ENCODE measurements at regions not wholly inside any gene's neighbourhood (a gene's known extent, or its start where the extent isn't known, plus 50 kb on each side); places are given as distances from the start of the nearest gene placed in this dataset.

GRCh38 chr20:39462416-39462945, 500.3 kb downstream of the DHX35 start:
- H3K36me3 ChIP-seq (ENCODE audit: control insufficient read depth in 2 of 3, insufficient read depth in 3 of 3, low read length in 3 of 3): no peaks in the 10 kb centered on the region
- no peak for FAIRE-seq
- no peak overlapping the region for H3K4me3 ChIP-seq (ENCODE audit: low read length in 3 of 3)
- H3K27ac ChIP-seq (ENCODE audit: low read depth in 2 of 2, low read length in 2 of 2): no peak overlapping the region
- no peak for DNase-seq
- H3K9ac ChIP-seq (ENCODE audit: low read length in 3 of 3): no peak overlapping the region
- H3K4me1 ChIP-seq (ENCODE audit: control insufficient read depth in 2 of 3, insufficient read depth in 2 of 3, low read depth in 1 of 3, low read length in 3 of 3): no peaks in the 10 kb centered on the region
- TF ChIP-seq CTCF (IDR thresholded peaks at IDR 0.05; ENCODE audit: borderline replicate concordance, extremely low read depth, insufficient read depth): no peak
- no peaks in the 10 kb centered on the region for H3K27me3 ChIP-seq (ENCODE audit: control insufficient read depth, insufficient read depth, low read length)
- intact Hi-C loops (cut with DNase I): no loop called here
- no peaks in the 10 kb centered on the region for H3K9me3 ChIP-seq (ENCODE audit: control insufficient read depth in 2 of 3, insufficient read depth in 1 of 3, low read length in 3 of 3)

- no peak for FAIRE-seq
- Histone ChIP-seq H3K9ac (ENCODE audit: low read length in 3 of 3) (no peak overlapping the region), H3K9me3 (ENCODE audit: control insufficient read depth in 2 of 3, insufficient read depth in 1 of 3, low read length in 3 of 3) (no peaks in the 10 kb centered on the region), H3K27me3 (ENCODE audit: control insufficient read depth, insufficient read depth, low read length) (no peaks in the 10 kb centered on the region), H3K36me3 (ENCODE audit: control insufficient read depth in 2 of 3, insufficient read depth in 3 of 3, low read length in 3 of 3) (no peaks in the 10 kb centered on the region), H3K27ac (ENCODE audit: low read depth in 2 of 2, low read length in 2 of 2) (no peak overlapping the region), H3K4me1 (ENCODE audit: control insufficient read depth in 2 of 3, insufficient read depth in 2 of 3, low read depth in 1 of 3, low read length in 3 of 3) (peaks cover 0 to 16% (median 0%) of the 10 kb centered on the region in 3 donors), H3K4me3 (ENCODE audit: low read length in 3 of 3) (no peak overlapping the region)
- DNase-seq: no peak
- intact Hi-C loops (cut with DNase I): no loop called here
- no peak for TF ChIP-seq CTCF (IDR thresholded peaks at IDR 0.05; ENCODE audit: borderline replicate concordance, extremely low read depth, insufficient read depth)
These were observed 496.3 kb downstream of the DHX35 start for GRCh38 chr20:39458452-39458851.

GRCh38 chr20:39453890-39454289, 491.7 kb downstream of the DHX35 start:
- intact Hi-C loops (cut with DNase I): no loop called here
- peaks cover 0 to 16% (median 0%) of the 10 kb centered on the region in 3 donors for H3K4me1 ChIP-seq (ENCODE audit: control insufficient read depth in 2 of 3, insufficient read depth in 2 of 3, low read depth in 1 of 3, low read length in 3 of 3)
- H3K9me3 ChIP-seq (ENCODE audit: control insufficient read depth in 2 of 3, insufficient read depth in 1 of 3, low read length in 3 of 3): no peaks in the 10 kb centered on the region
- no peak overlapping the region for H3K27ac ChIP-seq (ENCODE audit: low read depth in 2 of 2, low read length in 2 of 2)
- no peak for TF ChIP-seq CTCF (IDR thresholded peaks at IDR 0.05; ENCODE audit: borderline replicate concordance, extremely low read depth, insufficient read depth)
- H3K4me3 ChIP-seq (ENCODE audit: low read length in 3 of 3): no peak overlapping the region
- no peak for FAIRE-seq
- no peak overlapping the region for H3K9ac ChIP-seq (ENCODE audit: low read length in 3 of 3)
- no peaks in the 10 kb centered on the region for H3K36me3 ChIP-seq (ENCODE audit: control insufficient read depth in 2 of 3, insufficient read depth in 3 of 3, low read length in 3 of 3)
- no peaks in the 10 kb centered on the region for H3K27me3 ChIP-seq (ENCODE audit: control insufficient read depth, insufficient read depth, low read length)
- DNase-seq: peak in 4 of 5 donors; percentile 24 to 62 (median 40)

All from kidney (tissue), 13 donors.